ENCODE measurements at regions not wholly inside any gene's neighbourhood (a gene's known extent, or its start where the extent isn't known, plus 50 kb on each side); places are given as distances from the start of the nearest gene placed in this dataset.

GRCh38 chr14:98834119-98834518 lies 437.9 kb downstream of the BCL11B start:
- CTCF ChIA-PET: no interaction called here

GRCh38 chr14:98835051-98835824 lies 436.8 kb downstream of the BCL11B start:
- no peak overlapping the region for H3K27ac ChIP-seq (ENCODE audit: extremely low read depth, low read depth, low read length)
- ChIA-PET POLR2A (no interaction called here), CTCF (no interaction called here)
- no peak for TF ChIP-seq ZNF501 (tag by site-specific recombination; IDR thresholded peaks at IDR 0.05)
- no peak for TF ChIP-seq ZNF366 (tag by site-specific recombination; conservative IDR thresholded peaks at IDR 0.05)
- TF ChIP-seq ZNF324 (tag by site-specific recombination; IDR thresholded peaks at IDR 0.05): no peak
- TF ChIP-seq HIC1 (tag by site-specific recombination; IDR thresholded peaks at IDR 0.05): no peak
- 0 out of 2 replicates have a peak, but pooled peaks have one; percentile 6 for TF ChIP-seq ZNF112 (tag by site-specific recombination; IDR thresholded peaks at IDR 0.05)
- TF ChIP-seq SALL2 (tag by site-specific recombination; IDR thresholded peaks at IDR 0.05; ENCODE audit: borderline replicate concordance): no peak

More at GRCh38 chr14:98834119-98834518, 437.9 kb downstream of the BCL11B start:
- H3K4me3 ChIP-seq (ENCODE audit: low read depth, low read length): no peak overlapping the region
- H3K4me1 ChIP-seq (ENCODE audit: control insufficient read depth, insufficient read depth, low read length): no peaks in the 10 kb centered on the region
- H3K27ac ChIP-seq (ENCODE audit: extremely low read depth, low read depth, low read length): no peak overlapping the region
- TF ChIP-seq HIC1 (tag by site-specific recombination; IDR thresholded peaks at IDR 0.05): no peak
- TF ChIP-seq GLI2 (tag by site-specific recombination; IDR thresholded peaks at IDR 0.05; ENCODE audit: borderline replicate concordance, low read depth): no peak
- TF ChIP-seq TCF7L2 (IDR thresholded peaks at IDR 0.05; ENCODE audit: borderline replicate concordance, low read depth, low read length): no peak
- no peak for TF ChIP-seq ZNF324 (tag by site-specific recombination; IDR thresholded peaks at IDR 0.05)
- no peak for TF ChIP-seq ZNF629 (tag by site-specific recombination; IDR thresholded peaks at IDR 0.05)
- TF ChIP-seq SCRT2 (tag by site-specific recombination; IDR thresholded peaks at IDR 0.05): no peak
- no peak for TF ChIP-seq ZNF433 (tag by site-specific recombination; IDR thresholded peaks at IDR 0.05; ENCODE audit: low read depth)
- no peak for TF ChIP-seq FEZF1 (tag by site-specific recombination; IDR thresholded peaks at IDR 0.05)
- no peak for TF ChIP-seq ZNF704 (tag by site-specific recombination; IDR thresholded peaks at IDR 0.05)
- TF ChIP-seq WT1 (tag by site-specific recombination; IDR thresholded peaks at IDR 0.05): no peak
- TF ChIP-seq ZNF280D (tag by site-specific recombination; IDR thresholded peaks at IDR 0.05): no peak
- no peak for TF ChIP-seq ZNF571 (tag by site-specific recombination; IDR thresholded peaks at IDR 0.05)
- H3K9me3 ChIP-seq (ENCODE audit: control insufficient read depth, insufficient read depth, low read depth, low read length): no peaks in the 10 kb centered on the region
- H3K36me3 ChIP-seq (ENCODE audit: control insufficient read depth in 2 of 2, insufficient read depth in 1 of 2, low read length in 2 of 2): no peaks in the 10 kb centered on the region
- POLR2A ChIA-PET: no interaction called here

More at GRCh38 chr14:98835051-98835824, 436.8 kb downstream of the BCL11B start:
- Histone ChIP-seq H3K4me3 (ENCODE audit: low read depth, low read length) (no peak overlapping the region), H3K4me1 (ENCODE audit: control insufficient read depth, insufficient read depth, low read length) (no peaks in the 10 kb centered on the region), H3K36me3 (ENCODE audit: control insufficient read depth in 2 of 2, insufficient read depth in 1 of 2, low read length in 2 of 2) (no peaks in the 10 kb centered on the region), H3K9me3 (ENCODE audit: control insufficient read depth, insufficient read depth, low read depth, low read length) (no peaks in the 10 kb centered on the region)
